SK-N-SH (cell line): ENCODE measurements at regions not wholly inside any gene's neighbourhood (a gene's known extent, or its start where the extent isn't known, plus 50 kb on each side); places are given as distances from the start of the nearest gene placed in this dataset.

Source experiments
- CTCF ChIA-PET: fragments of 300-600, 350-600 bp; formaldehyde crosslinking; extraction: SDS; loops from one replicate; lab custom pipeline; 2021; lab: Yijun Ruan, JAX
- POLR2A ChIA-PET: fragments of 350-600 bp; sonication (Branson Sonifier 250); formaldehyde crosslinking; extraction: SDS; loops from one replicate; lab custom pipeline; 2020; ENCODE audit warnings: antibody characterized with exemption, inconsistent platforms; lab: Yijun Ruan, JAX
- DNase-seq: peaks from one replicate; pipeline ENCODE4 v3.0.0; 2012
- H2AFZ ChIP-seq: fragments of 200-600 bp; sonication (generic); 2 replicates; pipeline ENCODE4 v1.8.1; 2016; ENCODE audit warnings: antibody characterized with exemption, mild to moderate bottlenecking, low read depth
- H3F3A ChIP-seq: fragments of 200-600 bp; sonication (generic); replicated peaks from 2 replicates; pipeline ENCODE3; 2016; ENCODE audit warnings: antibody characterized with exemption, mild to moderate bottlenecking; ENCODE audit not compliant: insufficient read depth
- H3K27ac ChIP-seq, 2 experiments: fragments of 200-500 bp in 1 of 2; fragments of 200-600 bp in 1 of 2; sonication (Bioruptor generic) in 1 of 2; sonication (generic), shearing (Covaris generic) in 1 of 2; 2 replicates each; pipeline versions ENCODE4 v1.5.1 to v1.6.1; 2014 to 2016; ENCODE audit warnings: low read depth in 2 of 2, inconsistent platforms in 1 of 2, low read length in 1 of 2, mild to moderate bottlenecking in 1 of 2, mixed read lengths in 1 of 2
- H3K27me3 ChIP-seq: fragments of 200-600 bp; sonication (generic), shearing (Covaris generic); 2 replicates; pipeline ENCODE4 v1.6.1; 2016; ENCODE audit warnings: mixed run types; ENCODE audit not compliant: insufficient read depth
- H3K36me3 ChIP-seq, 2 experiments: fragments of 200-500 bp in 1 of 2; fragments of 200-600 bp in 1 of 2; sonication (Bioruptor generic) in 1 of 2; sonication (generic) in 1 of 2; replicated peaks in 1 of 2; 2 replicates each; pipeline versions ENCODE3 to v1.5.1; 2014 to 2016; ENCODE audit warnings: low read length in 1 of 2, mild to moderate bottlenecking in 1 of 2; ENCODE audit not compliant: insufficient read depth in 2 of 2, control insufficient read depth in 1 of 2
- H3K4me1 ChIP-seq, 2 experiments: fragments of 200-500 bp in 1 of 2; fragments of 200-600 bp in 1 of 2; sonication (Bioruptor generic) in 1 of 2; sonication (generic), shearing (Covaris generic) in 1 of 2; 2 replicates each; pipeline versions ENCODE4 v1.5.1 to v1.6.1; 2014 to 2016; ENCODE audit warnings: low read depth in 1 of 2, low read length in 1 of 2, mixed run types in 1 of 2; ENCODE audit not compliant: insufficient read depth in 2 of 2, control insufficient read depth in 1 of 2
- H3K4me2 ChIP-seq: fragments of 200-600 bp; sonication (generic), shearing (Covaris generic); 2 replicates; pipeline ENCODE4 v1.6.1; 2017; ENCODE audit warnings: mixed run types
- H3K4me3 ChIP-seq, 2 experiments: fragments of 200-500 bp in 1 of 2; fragments of 200-600 bp in 1 of 2; sonication (Bioruptor generic) in 1 of 2; sonication (generic), shearing (Covaris generic) in 1 of 2; 2 replicates each; pipeline versions ENCODE4 v1.5.1 to v1.8.1; 2014 to 2016; ENCODE audit warnings: low read depth in 2 of 2, inconsistent platforms in 1 of 2, low read length in 1 of 2, mild to moderate bottlenecking in 1 of 2, mixed read lengths in 1 of 2, moderate library complexity in 1 of 2
- H3K79me2 ChIP-seq: fragments of 200-600 bp; sonication (generic); 2 replicates; pipeline ENCODE4 v1.8.1; 2017; ENCODE audit warnings: mild to moderate bottlenecking; ENCODE audit not compliant: insufficient read depth
- H3K9ac ChIP-seq: fragments of 200-600 bp; sonication (generic); 2 replicates; pipeline ENCODE4 v1.6.1; 2017; ENCODE audit warnings: mixed run types
- H3K9me2 ChIP-seq: fragments of 200-600 bp; sonication (generic); 2 replicates; pipeline ENCODE4 v1.6.1; 2017; ENCODE audit warnings: mixed run types
- H3K9me3 ChIP-seq: fragments of 200-600 bp; sonication (generic); 2 replicates; pipeline ENCODE4 v1.6.1; 2017; ENCODE audit warnings: mixed run types, mild to moderate bottlenecking, moderate library complexity
- H4K20me1 ChIP-seq: fragments of 200-600 bp; sonication (generic); 2 replicates; pipeline ENCODE4 v1.6.1; 2017; ENCODE audit warnings: mild to moderate bottlenecking, mixed run types; ENCODE audit not compliant: insufficient read depth
- EZH2phosphoT487 ChIP-seq: fragments of 200-600 bp; sonication (generic); IDR thresholded peaks from 2 replicates; pipeline ENCODE4 v1.6.1; 2017; ENCODE audit warnings: low read depth, mixed run types, mild to moderate bottlenecking, antibody characterized with exemption, moderate library complexity, borderline replicate concordance
- FOSL2 ChIP-seq: IDR thresholded peaks from 2 replicates; pipeline ENCODE4 v1.4.0; 2012; ENCODE audit warnings: low read depth, mild to moderate bottlenecking, moderate library complexity, borderline replicate concordance
- FOXM1 ChIP-seq: IDR thresholded peaks from 2 replicates; pipeline ENCODE4 v1.4.0; 2012; ENCODE audit warnings: low read depth, mild to moderate bottlenecking
- GABPA ChIP-seq: IDR thresholded peaks from 2 replicates; pipeline ENCODE4 v1.4.0; 2012; ENCODE audit warnings: low read depth, mild to moderate bottlenecking
- GATA2 ChIP-seq: sonication (generic); formaldehyde crosslinking; IDR thresholded peaks from 2 replicates; pipeline ENCODE4 v1.5.0; 2020; ENCODE audit warnings: mild to moderate bottlenecking, missing genetic modification reagents
- NRF1 ChIP-seq: IDR thresholded peaks from 2 replicates; pipeline ENCODE4 v1.6.1; 2012; ENCODE audit warnings: low read depth, mild to moderate bottlenecking, low read length
- PBX3 ChIP-seq: IDR thresholded peaks from 2 replicates; pipeline ENCODE4; 2012
- POLR2AphosphoS5 ChIP-seq: IDR thresholded peaks from 2 replicates; pipeline ENCODE4 v1.6.1; 2012; ENCODE audit warnings: low read depth, low read length
- RAD21 ChIP-seq: IDR thresholded peaks from 2 replicates; pipeline ENCODE4 v1.6.1; 2012; ENCODE audit warnings: mild to moderate bottlenecking, low read length
- REST ChIP-seq: IDR thresholded peaks from 2 replicates; pipeline ENCODE4 v1.6.1; 2012; ENCODE audit warnings: mild to moderate bottlenecking, low read depth, low read length, moderate library complexity
- RXRA ChIP-seq: IDR thresholded peaks from 2 replicates; pipeline ENCODE4 v1.4.0; 2012; ENCODE audit warnings: low read depth, mild to moderate bottlenecking, borderline replicate concordance
- SIN3A ChIP-seq: IDR thresholded peaks from 2 replicates; pipeline ENCODE4 v1.6.1; 2012; ENCODE audit warnings: low read depth, mild to moderate bottlenecking, low read length, moderate library complexity, borderline replicate concordance
- USF1 ChIP-seq: IDR thresholded peaks from 2 replicates; pipeline ENCODE4 v1.4.0; 2012; ENCODE audit warnings: low read depth, borderline replicate concordance
- USF2 ChIP-seq: fragments of 150-350 bp; IDR thresholded peaks from 2 replicates; pipeline ENCODE4 v1.6.1; 2017; ENCODE audit warnings: antibody characterized with exemption, low read length, low read depth, borderline replicate concordance
- YY1 ChIP-seq: IDR thresholded peaks from 2 replicates; pipeline ENCODE4 v1.4.0; 2012; ENCODE audit warnings: low read depth, mild to moderate bottlenecking
- ZBTB33 ChIP-seq: IDR thresholded peaks from 2 replicates; pipeline ENCODE4 v1.4.0; 2012; ENCODE audit warnings: low read depth, borderline replicate concordance
- WGBS: methylation state at CpG from one replicate; pipeline ENCODE4 v1.1.6; 2017; ENCODE audit warnings: low lambda C conversion rate; 5-methylcytosine and 5-hydroxymethylcytosine counted together

GRCh38 chr22:47618180-47619010 is 855.9 kb downstream of the TBC1D22A start:
- H3K9me2 ChIP-seq: no peaks in the 10 kb centered on the region
- H3K4me1 ChIP-seq: no peaks in the 10 kb centered on the region
- no peaks in the 10 kb centered on the region for H4K20me1 ChIP-seq
- 9% methylated on average over 4 of the region's 23 CpGs for WGBS
- H3K27me3 ChIP-seq: no peaks in the 10 kb centered on the region; the same call in 1 of the 2 replicates
- CTCF ChIA-PET: no interaction called here
- H2AFZ ChIP-seq: no peak overlapping the region
- no peak overlapping the region for H3K4me3 ChIP-seq
- H3F3A ChIP-seq: no peaks in the 10 kb centered on the region
- no peak for TF ChIP-seq PBX3
- no peak for TF ChIP-seq NRF1
- no peak for TF ChIP-seq POLR2AphosphoS5
- no peak for TF ChIP-seq RAD21
- no peak for TF ChIP-seq REST
- TF ChIP-seq GATA2 (CRISPR knock-in tag): no peak
- no peak for TF ChIP-seq YY1
- no peak for TF ChIP-seq RXRA
- TF ChIP-seq SIN3A: no peak
- TF ChIP-seq USF2: no peak
- TF ChIP-seq ZBTB33: no peak
- no peak for TF ChIP-seq FOSL2
- no peak for TF ChIP-seq FOXM1
- no peak for TF ChIP-seq GABPA
- no peak for TF ChIP-seq EZH2phosphoT487
- TF ChIP-seq USF1: no peak
- H3K27ac ChIP-seq: no peak overlapping the region
- H3K36me3 ChIP-seq: no peaks in the 10 kb centered on the region
- H3K9ac ChIP-seq: no peak overlapping the region
- no peaks in the 10 kb centered on the region for H3K79me2 ChIP-seq
- H3K4me2 ChIP-seq: no peak overlapping the region
- POLR2A ChIA-PET: interaction anchor here (1.0 kb wide), 1 partner anchor 13 kb away, joined by 3 read pairs; no protein-coding TSS in a partner anchor
- DNase-seq: no peak
- H3K9me3 ChIP-seq: no peaks in the 10 kb centered on the region
